ENCODE measurements at regions not wholly inside any gene's neighbourhood (a gene's known extent, or its start where the extent isn't known, plus 50 kb on each side); places are given as distances from the start of the nearest gene placed in this dataset.

DNA sequence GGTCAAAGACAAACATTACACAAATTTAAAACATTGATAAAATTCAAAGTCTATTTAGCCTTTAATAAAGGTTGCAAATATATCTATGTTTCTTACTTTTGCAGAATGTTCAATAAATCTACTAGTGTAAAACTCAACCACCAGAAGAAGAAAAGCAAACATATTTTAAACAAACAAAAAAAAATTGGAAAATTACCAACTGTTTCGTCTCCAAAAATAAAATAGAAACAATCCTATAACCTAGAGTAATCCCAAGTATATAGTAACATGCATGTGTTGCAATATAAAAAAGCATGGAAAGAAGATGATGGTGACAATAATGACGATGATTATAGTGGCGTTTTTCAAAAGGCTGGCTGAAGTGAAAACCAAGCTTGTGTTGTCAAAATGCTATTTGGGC lies 86.0 kb upstream of the PAPPA start:
- DNase-seq = no peak

GRCh38 chr9:116070256-116070914 lies 83.2 kb upstream of the PAPPA start:
- DNase-seq = no peak

DNA sequence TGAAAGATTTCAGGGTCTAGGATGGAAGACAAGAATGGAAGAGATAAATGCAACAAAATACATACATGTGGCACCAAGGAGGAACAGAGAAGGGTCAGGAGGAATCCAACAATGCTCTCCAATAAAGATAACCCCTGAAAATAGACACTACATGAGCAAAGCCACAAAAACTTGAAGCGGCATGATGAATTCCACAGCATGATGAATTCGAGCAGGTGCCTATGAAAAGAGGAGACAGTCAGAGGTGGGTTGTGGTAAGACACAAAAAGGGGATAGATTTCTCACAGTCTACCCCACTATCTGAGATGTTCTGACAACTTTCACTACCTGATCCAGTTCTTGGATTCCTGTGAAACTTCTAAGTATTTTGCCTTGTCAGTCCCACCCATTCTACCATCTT lies 81.5 kb upstream of the PAPPA start:
- no peak for DNase-seq

GRCh38 chr9:116073826-116074225 lies 79.8 kb upstream of the PAPPA start:
- DNase-seq = no peak

DNA sequence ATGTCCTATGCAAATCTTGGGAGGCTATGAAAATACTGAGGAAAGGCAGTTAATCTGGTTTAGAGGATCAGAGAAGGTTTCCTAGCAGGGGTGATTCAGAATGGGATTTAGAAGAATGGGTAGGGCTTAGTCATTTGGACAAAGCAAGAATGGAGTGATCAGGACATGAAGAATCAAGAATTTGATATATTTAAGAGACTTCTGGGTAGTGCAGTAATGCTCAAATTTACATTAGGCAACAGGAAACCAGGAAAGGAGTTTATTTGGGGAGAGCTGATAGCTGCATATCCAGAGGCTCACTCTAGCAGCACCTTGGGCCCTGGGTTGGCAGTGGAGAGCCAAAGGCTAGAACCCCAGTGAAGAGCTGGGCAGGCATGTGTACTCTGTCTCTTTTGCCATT lies 78.9 kb upstream of the PAPPA start:
- DNase-seq = no peak

GRCh38 chr9:116075191-116075590 lies 78.4 kb upstream of the PAPPA start:
- DNase-seq = no peak

DNA sequence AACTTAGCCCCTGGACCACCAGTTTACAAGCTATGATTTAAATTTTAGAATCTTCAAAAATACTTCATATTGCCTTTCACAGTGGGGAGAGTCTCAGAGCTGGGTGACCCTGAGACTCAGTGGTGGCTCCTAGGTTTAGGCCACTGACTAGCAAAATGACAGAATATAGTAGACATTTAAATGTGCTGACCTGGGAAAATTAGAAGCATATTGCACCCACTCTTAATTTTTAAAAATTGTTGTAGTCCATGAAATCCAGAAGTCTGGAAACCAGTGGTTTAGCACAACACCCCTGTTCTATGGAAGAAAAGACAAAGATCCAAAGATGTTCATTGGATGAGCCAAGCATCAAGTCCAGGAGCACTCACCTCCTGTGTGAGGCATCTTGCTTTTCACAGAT lies 75.0 kb upstream of the PAPPA start:
- DNase-seq = no peak

- no peak for DNase-seq
Measured at GRCh38 chr9:116080561-116080960, 73.0 kb upstream of the PAPPA start.

GRCh38 chr9:116081435-116082115 lies 72.0 kb upstream of the PAPPA start:
- no peak for DNase-seq

- DNase-seq = no peak
Measured at GRCh38 chr9:116083837-116084236, 69.8 kb upstream of the PAPPA start.

- no peak for DNase-seq
Measured at GRCh38 chr9:116084497-116084896, 69.1 kb upstream of the PAPPA start.

DNA sequence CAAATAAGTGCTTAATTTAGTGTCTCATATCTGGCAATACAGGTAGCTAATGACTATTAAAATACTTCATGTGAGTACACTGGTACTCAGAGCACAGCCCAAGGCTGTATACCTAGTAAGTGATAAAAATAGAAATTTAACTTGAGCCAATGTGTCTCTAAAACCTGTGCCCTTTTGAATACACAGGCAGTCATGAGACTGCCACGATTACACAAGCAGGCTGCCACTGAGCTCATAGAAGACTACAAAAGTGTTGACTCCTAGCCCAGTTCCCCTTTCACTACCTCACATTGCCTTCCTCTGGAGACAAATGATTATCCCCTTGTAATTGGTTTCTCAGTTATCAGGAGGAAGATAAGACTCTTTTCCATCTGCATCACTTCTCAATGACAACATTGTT lies 66.3 kb upstream of the PAPPA start:
- DNase-seq = no peak

DNA sequence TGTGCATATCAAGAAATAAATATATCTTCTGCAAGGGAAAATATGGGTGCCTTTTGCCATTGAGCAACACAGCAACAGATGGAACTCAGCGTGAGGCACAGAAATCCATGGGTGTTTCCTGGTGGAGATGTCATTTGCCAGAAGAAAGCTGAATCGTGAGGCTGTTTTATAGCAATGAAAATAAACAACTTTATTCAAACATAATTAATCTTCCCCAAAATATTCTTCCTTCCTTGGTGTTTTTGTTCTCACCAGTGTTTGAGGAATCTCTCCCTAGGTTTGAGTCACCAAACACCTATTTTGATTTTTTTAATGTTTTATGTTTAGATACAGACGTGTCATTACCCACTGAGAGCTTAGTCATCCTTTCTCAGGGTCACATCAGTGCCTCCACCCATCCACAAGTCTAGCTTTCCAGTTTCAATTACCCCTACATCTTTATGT lies 65.8 kb upstream of the PAPPA start:
- DNase-seq = no peak

- DNase-seq = no peak
Measured at GRCh38 chr9:116088396-116088795, 65.2 kb upstream of the PAPPA start.

GRCh38 chr9:116090030-116090770 lies 63.4 kb upstream of the PAPPA start:
- no peak for DNase-seq

DNA sequence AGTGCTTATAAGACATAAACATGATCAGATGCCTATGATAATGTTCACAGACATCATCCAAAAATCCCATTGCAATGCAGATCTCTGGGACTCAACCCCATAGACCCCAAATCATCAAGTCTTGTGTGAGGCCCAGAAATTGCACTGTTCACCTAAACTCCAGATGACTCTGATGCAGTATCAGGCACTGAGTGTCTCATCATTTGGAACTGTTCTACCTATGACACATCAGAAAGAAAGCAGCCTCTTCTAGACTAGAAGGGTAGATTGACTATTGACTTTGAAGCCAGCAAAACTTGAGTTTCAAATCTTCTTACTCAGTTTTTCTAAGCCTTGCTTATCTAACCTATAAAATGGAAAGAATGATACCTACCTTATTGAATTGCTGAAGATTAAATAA lies 58.7 kb upstream of the PAPPA start:
- no peak for DNase-seq

- no peak for DNase-seq
Measured at GRCh38 chr9:116095403-116095802, 58.2 kb upstream of the PAPPA start.

DNA sequence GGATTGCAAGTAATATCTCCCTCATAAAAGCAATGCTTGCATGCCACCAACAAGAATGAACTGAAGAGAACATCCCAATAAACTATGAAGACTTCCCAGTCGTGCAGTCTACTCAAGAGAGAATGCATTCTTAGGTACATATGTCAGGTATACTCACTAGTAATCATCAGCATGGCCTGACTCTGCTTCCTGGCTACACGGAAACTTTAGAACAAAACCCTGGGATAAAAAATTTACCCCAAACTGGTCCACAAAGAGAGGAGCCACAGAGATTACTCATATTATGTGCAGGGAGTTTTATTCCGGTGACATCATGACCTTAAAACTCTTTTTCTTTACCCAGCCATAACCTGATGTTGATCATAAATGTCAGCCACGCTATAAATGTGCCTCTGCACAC lies 57.5 kb upstream of the PAPPA start:
- DNase-seq = no peak

- no peak for DNase-seq
Measured at GRCh38 chr9:116096853-116097252, 56.7 kb upstream of the PAPPA start.

GRCh38 chr9:116098476-116098875 lies 55.1 kb upstream of the PAPPA start:
- no peak for DNase-seq

DNA sequence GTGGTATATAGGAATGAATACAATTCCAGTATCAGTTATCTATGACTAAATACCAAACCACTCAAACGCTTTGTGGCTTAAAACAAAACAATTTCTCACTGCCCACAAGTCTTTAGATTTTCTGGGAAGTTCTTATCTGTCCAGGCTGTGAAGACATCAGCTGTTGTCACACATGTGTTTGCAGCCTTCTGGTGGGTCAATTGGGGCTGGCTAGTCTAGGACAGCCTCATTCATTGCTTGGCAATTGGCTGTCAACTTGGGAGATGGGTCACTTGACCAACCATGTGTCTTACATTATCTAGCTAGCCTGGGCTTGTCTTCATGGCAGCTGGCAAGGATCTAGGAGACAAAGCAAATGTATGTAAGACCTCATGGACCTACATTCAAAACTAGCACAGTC lies 53.8 kb upstream of the PAPPA start:
- DNase-seq = no peak

DNA sequence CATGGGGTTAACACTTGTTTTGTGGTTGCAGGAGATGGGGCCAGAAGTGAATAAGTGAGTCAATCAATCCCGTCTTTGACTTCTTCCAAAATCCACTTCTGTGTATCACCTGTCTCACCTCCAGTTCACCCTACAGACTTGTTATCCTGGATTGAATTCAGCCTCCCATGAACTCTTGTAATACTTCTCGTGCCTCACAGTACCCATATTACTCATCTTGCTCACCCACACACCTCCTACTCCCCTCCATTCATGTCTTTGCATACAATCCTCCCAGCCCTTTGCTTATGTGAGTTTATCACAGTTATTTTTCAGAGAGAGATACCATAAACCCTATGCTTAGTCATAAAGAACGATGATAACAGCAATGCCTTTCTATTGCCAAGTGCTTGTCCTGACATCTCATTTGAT lies 52.9 kb upstream of the PAPPA start:
- DNase-seq = no peak

DNA sequence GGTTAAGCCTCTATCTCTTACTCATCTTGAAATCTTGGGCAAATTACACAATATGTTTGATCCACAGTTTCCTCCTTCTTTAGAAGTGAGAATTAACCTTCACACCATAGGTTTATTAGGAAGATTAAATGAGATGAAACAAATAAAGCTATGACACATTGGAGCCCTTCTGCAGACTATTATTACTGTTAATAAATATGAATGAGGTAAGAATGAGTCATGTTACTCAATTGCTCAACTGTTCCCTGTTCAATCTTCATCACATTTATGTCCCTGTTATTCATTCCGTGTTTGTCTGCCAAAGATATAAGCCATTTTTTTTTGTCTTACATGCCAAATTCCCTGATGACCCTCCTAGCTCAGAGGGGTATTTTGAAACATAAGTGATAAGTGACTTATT lies 52.1 kb upstream of the PAPPA start:
- DNase-seq = no peak

- DNase-seq = no peak
Measured at GRCh38 chr9:116102596-116102995, 51.0 kb upstream of the PAPPA start.
